A549 (cell line): ENCODE measurements at regions not wholly inside any gene's neighbourhood (a gene's known extent, or its start where the extent isn't known, plus 50 kb on each side); places are given as distances from the start of the nearest gene placed in this dataset.

Experiments
- CBX2 ChIP-seq: fragments of 200-600 bp; sonication (generic); IDR thresholded peaks from 2 replicates; pipeline ENCODE4 v1.6.1; 2016; ENCODE audit warnings: low read depth, mild to moderate bottlenecking, borderline replicate concordance
- CTCF ChIP-seq: fragments of >200 bp; sonication (Bioruptor Twin); formaldehyde crosslinking; IDR thresholded peaks from 3 replicates; pipeline ENCODE4 v1.5.1; 2016
- E2F6 ChIP-seq: IDR thresholded peaks from 2 replicates; pipeline ENCODE4 v1.6.1; 2012; ENCODE audit warnings: low read depth, borderline replicate concordance
- ESRRA ChIP-seq: fragments of 150-350 bp; IDR thresholded peaks from 2 replicates; pipeline ENCODE4 v1.6.1; 2014; ENCODE audit warnings: mild to moderate bottlenecking, low read length, borderline replicate concordance
- FOSL2 ChIP-seq, 2 experiments: fragments of 450-650 bp in 1 of 2; fragments of >200 bp in 1 of 2; sonication (Bioruptor Twin) in 1 of 2; formaldehyde crosslinking; IDR thresholded peaks; 2 replicates each; pipeline versions ENCODE4 v1.5.0 to v1.6.1; 2016 to 2020; ENCODE audit warnings: mild to moderate bottlenecking in 1 of 2, moderate library complexity in 1 of 2
- HOXB13 ChIP-seq: fragments of 250-450 bp; sonication (Bioruptor Pico); IDR thresholded peaks from 2 replicates; pipeline ENCODE4 v1.5.0; 2020; ENCODE audit warnings: low read depth, mild to moderate bottlenecking, moderate library complexity
- MAZ ChIP-seq: fragments of 150-350 bp; IDR thresholded peaks from 2 replicates; pipeline ENCODE4 v1.6.1; 2014; ENCODE audit warnings: antibody characterized with exemption, low read depth, low read length, borderline replicate concordance
- PHF8 ChIP-seq: fragments of 200-600 bp; sonication (generic); IDR thresholded peaks from 2 replicates; pipeline ENCODE4 v1.6.1; 2016; ENCODE audit warnings: low read depth, mild to moderate bottlenecking, antibody characterized with exemption, moderate library complexity, borderline replicate concordance
- POLR2A ChIP-seq: IDR thresholded peaks from 2 replicates; pipeline ENCODE4 v1.6.1; 2012; ENCODE audit warnings: mild to moderate bottlenecking, low read length
- POLR2AphosphoS2 ChIP-seq: conservative IDR thresholded peaks from 2 replicates; pipeline ENCODE4 v1.6.1; 2012; ENCODE audit warnings: low read length, improper control_type of control experiment, inconsistent platforms
- RAD21 ChIP-seq, 2 experiments: fragments of >200 bp in 1 of 2; sonication (Bioruptor Twin) in 1 of 2; formaldehyde crosslinking in 1 of 2; IDR thresholded peaks in 1 of 2; conservative IDR thresholded peaks in 1 of 2; 2 replicates in 1 of 2; 3 replicates in 1 of 2; pipeline ENCODE4 v1.6.1; 2012 to 2018; ENCODE audit warnings: inconsistent platforms in 1 of 2
- RNF2 ChIP-seq: fragments of 200-600 bp; sonication (generic); IDR thresholded peaks from 2 replicates; pipeline ENCODE4 v1.6.1; 2016; ENCODE audit warnings: low read depth, mild to moderate bottlenecking, antibody characterized with exemption, moderate library complexity, borderline replicate concordance
- USF2 ChIP-seq: fragments of 450-650 bp; IDR thresholded peaks from 2 replicates; pipeline ENCODE4 v1.6.1; 2014; ENCODE audit warnings: antibody characterized with exemption

GRCh38 chr4:87717276-87718031, 67.4 kb downstream of the DMP1 start:
- TF ChIP-seq CTCF (no peak), POLR2A (no peak), RAD21 (conservative IDR thresholded peaks at IDR 0.05 in 1 of 2, IDR thresholded peaks at IDR 0.05 in 1 of 2) (no peak), CBX2 (no peak), POLR2AphosphoS2 (no peak), PHF8 (no peak), FOSL2 (IDR thresholded peaks at IDR 0.05) (no peak), FOSL2 (CRISPR knock-in tag; IDR thresholded peaks at IDR 0.05) (no peak), USF2 (no peak), ESRRA (no peak), MAZ (no peak), E2F6 (no peak), HOXB13 (CRISPR knock-in tag) (no peak), RNF2 (no peak)
